ENCODE measurements at regions not wholly inside any gene's neighbourhood (a gene's known extent, or its start where the extent isn't known, plus 50 kb on each side); places are given as distances from the start of the nearest gene placed in this dataset.

- H3K4me1 Mint-ChIP-seq (ENCODE audit: low read depth): no peaks in the 10 kb centered on the region
- peaks cover 3% of the 10 kb centered on the region for H3K9me3 Mint-ChIP-seq
- H3K27ac Mint-ChIP-seq: no peak overlapping the region
- no peak for DNase-seq
- H3K36me3 Mint-ChIP-seq (ENCODE audit: low read depth): no peaks in the 10 kb centered on the region
- no peak overlapping the region for H3K4me3 Mint-ChIP-seq
- no peaks in the 10 kb centered on the region for H3K27me3 Mint-ChIP-seq
Measured at GRCh38 chr11:115944596-115944995, 440.4 kb upstream of the CADM1 start.

GRCh38 chr11:115942011-115942410 lies 437.8 kb upstream of the CADM1 start:
- Mint-ChIP-seq H3K36me3 (ENCODE audit: low read depth) (no peaks in the 10 kb centered on the region), H3K4me3 (no peak overlapping the region), H3K27me3 (no peaks in the 10 kb centered on the region), H3K4me1 (ENCODE audit: low read depth) (no peaks in the 10 kb centered on the region), H3K27ac (no peak overlapping the region), H3K9me3 (no peaks in the 10 kb centered on the region)
- DNase-seq: no peak

DNA sequence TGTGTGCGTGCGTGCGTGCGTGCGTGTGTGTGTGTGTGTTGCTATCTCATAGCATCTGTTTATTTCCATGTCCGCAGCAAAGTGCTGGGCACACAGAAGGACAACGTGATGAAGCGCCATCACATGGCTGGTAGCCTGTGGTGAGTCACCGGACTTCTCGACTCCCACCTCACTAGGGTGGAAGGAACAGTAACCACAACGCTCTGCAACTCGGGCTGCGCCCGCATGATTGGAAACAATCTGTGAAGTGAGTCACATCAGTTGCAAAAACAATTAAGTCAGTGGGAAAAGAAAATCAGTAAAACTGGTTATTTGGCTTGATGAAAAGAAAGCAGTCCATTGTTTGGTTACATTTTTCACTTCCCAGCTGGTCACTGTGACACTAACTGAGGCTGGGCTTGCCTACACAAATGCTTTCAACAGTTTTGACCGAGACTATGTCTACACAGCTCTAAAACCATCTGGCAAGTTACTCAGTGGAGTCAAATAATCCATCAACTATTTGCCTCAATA lies 437.3 kb upstream of the CADM1 start:
- DNase-seq: no peak
- no peak overlapping the region for H3K27ac Mint-ChIP-seq
- no peak overlapping the region for H3K4me3 Mint-ChIP-seq
- no peaks in the 10 kb centered on the region for H3K27me3 Mint-ChIP-seq
- H3K36me3 Mint-ChIP-seq (ENCODE audit: low read depth): no peaks in the 10 kb centered on the region
- H3K9me3 Mint-ChIP-seq: no peaks in the 10 kb centered on the region
- H3K4me1 Mint-ChIP-seq (ENCODE audit: low read depth): no peaks in the 10 kb centered on the region

DNA sequence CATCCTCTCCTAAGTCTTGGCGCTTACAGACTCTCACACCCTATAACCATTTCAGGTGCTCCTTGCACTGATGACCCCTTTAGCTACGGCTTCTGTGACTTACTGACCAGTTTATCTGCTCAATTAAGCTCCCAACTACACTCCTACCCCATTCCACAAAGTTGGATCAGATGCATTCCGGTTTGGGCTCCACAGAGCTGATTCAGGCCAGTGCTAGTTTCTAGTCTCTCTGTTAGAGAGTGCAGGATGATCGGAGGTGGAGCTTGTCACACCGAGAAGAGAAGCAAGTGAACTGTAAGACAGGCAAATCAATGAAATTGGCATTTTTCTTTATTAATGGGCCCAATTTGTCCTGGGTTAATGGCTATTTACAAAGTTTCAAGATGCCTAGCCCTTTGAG lies 436.8 kb upstream of the CADM1 start:
- H3K36me3 Mint-ChIP-seq (ENCODE audit: low read depth): no peaks in the 10 kb centered on the region
- H3K27me3 Mint-ChIP-seq: no peaks in the 10 kb centered on the region
- no peak overlapping the region for H3K4me3 Mint-ChIP-seq
- no peak for DNase-seq
- H3K27ac Mint-ChIP-seq: no peak overlapping the region
- no peaks in the 10 kb centered on the region for H3K4me1 Mint-ChIP-seq (ENCODE audit: low read depth)
- no peaks in the 10 kb centered on the region for H3K9me3 Mint-ChIP-seq

DNA sequence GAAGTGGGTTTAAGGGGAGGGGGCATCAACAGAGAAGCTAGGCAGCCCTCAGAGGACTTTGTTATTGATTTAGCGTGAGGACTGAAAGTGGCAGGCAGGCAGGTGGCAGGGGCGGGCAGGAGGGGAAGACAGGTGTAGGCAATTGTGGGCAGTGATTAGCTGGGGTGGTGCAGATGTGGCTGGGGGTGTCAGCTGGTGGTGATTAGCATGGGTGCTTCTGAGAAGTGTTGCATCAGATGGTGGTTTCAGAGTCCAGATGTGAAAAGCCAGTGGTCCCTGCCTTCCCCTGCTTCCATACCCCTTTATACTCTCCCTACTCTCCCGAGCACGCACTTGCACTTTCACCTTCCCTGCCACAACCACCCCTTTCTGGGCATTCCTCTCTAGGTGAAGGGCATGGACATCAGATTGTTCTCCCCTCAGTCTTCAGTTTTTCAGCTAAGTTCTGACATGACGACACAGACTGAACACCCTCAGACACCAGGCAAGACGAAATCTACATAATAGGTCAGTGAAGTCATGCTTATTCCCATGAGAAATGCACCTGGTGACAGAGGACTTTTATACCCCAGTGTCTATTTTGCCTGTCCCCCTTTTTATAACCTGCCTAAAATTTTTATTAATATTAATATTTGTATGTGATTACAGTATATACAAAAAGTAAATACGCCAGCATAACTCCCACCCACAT lies 435.7 kb upstream of the CADM1 start:
- H3K9me3 Mint-ChIP-seq: no peaks in the 10 kb centered on the region
- H3K4me3 Mint-ChIP-seq: no peak overlapping the region
- H3K27me3 Mint-ChIP-seq: no peaks in the 10 kb centered on the region
- H3K27ac Mint-ChIP-seq: no peak overlapping the region
- DNase-seq: no peak
- no peaks in the 10 kb centered on the region for H3K4me1 Mint-ChIP-seq (ENCODE audit: low read depth)
- no peaks in the 10 kb centered on the region for H3K36me3 Mint-ChIP-seq (ENCODE audit: low read depth)

DNA sequence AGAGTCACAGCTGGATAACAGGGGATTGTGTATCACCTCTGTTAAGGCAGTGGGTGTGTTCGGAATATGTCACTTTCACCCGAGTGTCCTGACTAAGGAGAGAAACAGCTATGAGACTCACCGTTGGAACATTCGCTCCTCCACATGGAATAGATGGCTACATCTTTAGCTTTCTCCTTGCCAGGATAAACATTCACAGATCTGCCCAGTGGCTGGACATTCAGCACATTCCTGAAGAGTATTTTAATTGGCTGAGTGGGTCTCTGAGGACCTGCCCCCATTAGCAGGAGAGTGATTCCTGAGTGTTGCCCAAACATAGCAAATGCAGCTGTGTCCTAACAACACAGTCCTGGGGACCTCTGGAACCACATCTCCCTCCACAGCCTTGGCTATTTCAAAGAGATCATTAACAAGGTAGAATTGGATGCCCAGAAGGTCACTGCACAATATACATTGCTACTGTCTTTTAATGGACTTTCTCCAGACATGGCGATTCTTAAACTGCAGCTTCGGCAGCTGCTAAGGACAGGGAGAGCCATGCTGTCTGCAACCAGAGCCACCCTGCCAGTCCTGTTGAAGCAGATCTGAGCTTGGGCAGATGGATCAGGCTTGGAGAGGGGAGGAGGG lies 435.0 kb upstream of the CADM1 start:
- Mint-ChIP-seq H3K27ac (no peak overlapping the region), H3K27me3 (no peaks in the 10 kb centered on the region), H3K4me3 (no peak overlapping the region), H3K9me3 (no peaks in the 10 kb centered on the region), H3K36me3 (ENCODE audit: low read depth) (no peaks in the 10 kb centered on the region), H3K4me1 (ENCODE audit: low read depth) (no peaks in the 10 kb centered on the region)
- no peak for DNase-seq

DNA sequence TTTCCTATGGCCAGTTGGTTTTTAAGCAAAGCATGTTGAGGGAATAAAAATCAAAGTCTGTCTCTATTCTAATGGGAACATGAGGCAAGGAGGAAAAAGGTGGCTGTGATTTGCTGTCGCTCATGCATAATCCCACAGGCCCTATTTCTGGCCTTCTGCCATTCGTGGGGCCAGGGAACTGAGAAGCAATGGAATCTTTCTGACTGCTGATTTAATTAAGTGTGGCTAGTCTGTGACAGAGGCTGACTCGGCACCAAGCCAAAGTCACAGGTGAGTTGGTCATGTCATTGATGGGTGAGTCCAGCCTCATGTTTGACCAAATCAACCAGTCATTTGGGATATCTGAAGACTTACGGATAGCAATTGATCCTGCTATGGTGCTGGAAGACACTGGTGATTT lies 429.3 kb upstream of the CADM1 start:
- Mint-ChIP-seq H3K4me3 (no peak overlapping the region), H3K4me1 (ENCODE audit: low read depth) (no peaks in the 10 kb centered on the region), H3K9me3 (no peaks in the 10 kb centered on the region), H3K27me3 (no peaks in the 10 kb centered on the region), H3K36me3 (ENCODE audit: low read depth) (no peaks in the 10 kb centered on the region), H3K27ac (no peak overlapping the region)
- no peak for DNase-seq

- DNase-seq: no peak
- Mint-ChIP-seq H3K27ac (no peak overlapping the region), H3K27me3 (peaks cover 7% of the 10 kb centered on the region), H3K36me3 (ENCODE audit: low read depth) (no peaks in the 10 kb centered on the region), H3K4me1 (ENCODE audit: low read depth) (no peaks in the 10 kb centered on the region), H3K4me3 (no peak overlapping the region), H3K9me3 (no peaks in the 10 kb centered on the region)
Measured at GRCh38 chr11:115931548-115932083, 427.4 kb upstream of the CADM1 start.

- Mint-ChIP-seq H3K27me3 (peaks cover 10% of the 10 kb centered on the region), H3K4me1 (ENCODE audit: low read depth) (peaks cover 3% of the 10 kb centered on the region), H3K9me3 (peaks cover 4% of the 10 kb centered on the region), H3K36me3 (ENCODE audit: low read depth) (no peaks in the 10 kb centered on the region), H3K4me3 (no peak overlapping the region), H3K27ac (no peak overlapping the region)
- DNase-seq: no peak
Measured at GRCh38 chr11:115930886-115931547, 426.8 kb upstream of the CADM1 start.

- Mint-ChIP-seq H3K9me3 (peaks cover 4% of the 10 kb centered on the region), H3K27ac (no peak overlapping the region), H3K36me3 (ENCODE audit: low read depth) (no peaks in the 10 kb centered on the region), H3K27me3 (peaks cover 10% of the 10 kb centered on the region), H3K4me1 (ENCODE audit: low read depth) (peaks cover 9% of the 10 kb centered on the region), H3K4me3 (no peak overlapping the region)
- no peak for DNase-seq
Measured at GRCh38 chr11:115930291-115930690, 426.1 kb upstream of the CADM1 start.

DNA sequence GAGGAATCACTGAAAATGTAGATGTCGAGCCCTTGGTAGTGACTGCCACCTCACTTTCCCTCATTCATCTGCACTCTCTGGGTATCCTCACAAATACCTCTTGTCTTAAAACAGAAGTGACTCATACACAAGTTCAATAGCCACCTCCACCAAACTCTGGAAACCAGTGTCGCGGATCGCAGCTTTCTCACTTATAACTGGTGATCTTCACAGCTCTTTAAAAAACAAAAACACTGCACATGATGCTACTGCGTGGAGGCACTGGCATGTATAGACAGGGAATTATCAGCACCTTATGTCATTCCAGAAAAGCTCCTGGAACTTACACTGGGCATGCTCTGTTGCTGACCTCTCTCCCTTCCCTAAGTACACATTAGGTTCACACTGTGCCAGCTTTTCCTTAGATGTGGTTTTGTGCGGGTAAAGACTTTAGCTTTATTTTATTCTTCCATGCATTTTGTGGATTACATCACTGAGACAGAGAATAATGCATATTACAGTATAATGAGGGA lies 425.5 kb upstream of the CADM1 start:
- Mint-ChIP-seq H3K4me1 (ENCODE audit: low read depth) (peaks cover 13% of the 10 kb centered on the region), H3K4me3 (no peak overlapping the region), H3K27me3 (peaks cover 10% of the 10 kb centered on the region), H3K9me3 (peaks cover 4% of the 10 kb centered on the region), H3K36me3 (ENCODE audit: low read depth) (no peaks in the 10 kb centered on the region), H3K27ac (no peak overlapping the region)
- DNase-seq: no peak

DNA sequence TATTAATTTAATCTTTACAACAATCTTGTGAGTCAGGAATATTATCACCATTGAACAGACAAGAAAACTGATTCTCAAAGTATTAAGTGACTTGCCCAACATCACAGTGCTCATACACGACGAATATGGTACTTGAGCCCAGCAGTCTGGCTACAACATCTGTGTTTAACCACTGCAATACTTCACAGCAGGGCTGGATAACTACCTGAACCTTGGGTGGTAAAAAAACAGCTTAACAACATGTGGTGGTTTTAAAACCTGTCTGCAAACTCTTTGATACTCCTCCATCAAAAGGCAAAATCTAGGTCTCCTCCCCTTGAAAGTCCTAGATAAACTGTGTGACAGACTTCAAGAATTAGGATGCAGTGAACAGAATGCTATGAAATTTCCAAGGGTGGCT lies 424.6 kb upstream of the CADM1 start:
- peaks cover 4% of the 10 kb centered on the region for H3K9me3 Mint-ChIP-seq
- H3K27ac Mint-ChIP-seq: no peak overlapping the region
- peaks cover 10% of the 10 kb centered on the region for H3K27me3 Mint-ChIP-seq
- DNase-seq: no peak
- H3K4me1 Mint-ChIP-seq (ENCODE audit: low read depth): peaks cover 15% of the 10 kb centered on the region
- H3K4me3 Mint-ChIP-seq: no peak overlapping the region
- H3K36me3 Mint-ChIP-seq (ENCODE audit: low read depth): no peaks in the 10 kb centered on the region

DNA sequence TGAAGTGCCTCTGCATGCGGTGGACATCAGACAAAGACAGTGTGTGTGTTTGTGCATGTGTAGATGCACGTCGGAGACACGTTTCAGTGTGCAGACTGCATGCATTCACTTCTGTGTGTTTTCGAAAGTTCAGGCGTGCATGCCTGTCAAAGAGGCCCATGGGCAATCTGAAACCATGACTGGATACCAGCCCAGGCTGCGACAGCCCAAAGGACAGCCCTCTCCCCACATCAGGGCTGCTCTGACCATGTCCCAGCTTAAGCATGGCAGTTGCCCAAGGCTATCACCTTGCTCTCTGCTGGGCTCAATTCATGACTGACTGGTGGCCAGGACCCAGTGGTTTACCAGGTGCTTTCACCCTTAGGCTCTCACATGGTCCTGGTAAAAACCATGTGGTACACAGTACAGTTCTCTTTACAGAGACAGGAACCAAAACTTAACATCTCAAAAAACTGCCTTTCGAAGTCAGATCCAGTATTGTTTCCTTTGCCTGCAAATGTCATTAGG lies 423.7 kb upstream of the CADM1 start:
- Mint-ChIP-seq H3K27me3 (peaks cover 14% of the 10 kb centered on the region), H3K36me3 (ENCODE audit: low read depth) (no peaks in the 10 kb centered on the region), H3K27ac (no peak overlapping the region), H3K4me1 (ENCODE audit: low read depth) (peaks cover 15% of the 10 kb centered on the region), H3K4me3 (no peak overlapping the region), H3K9me3 (peaks cover 8% of the 10 kb centered on the region)
- no peak for DNase-seq

DNA sequence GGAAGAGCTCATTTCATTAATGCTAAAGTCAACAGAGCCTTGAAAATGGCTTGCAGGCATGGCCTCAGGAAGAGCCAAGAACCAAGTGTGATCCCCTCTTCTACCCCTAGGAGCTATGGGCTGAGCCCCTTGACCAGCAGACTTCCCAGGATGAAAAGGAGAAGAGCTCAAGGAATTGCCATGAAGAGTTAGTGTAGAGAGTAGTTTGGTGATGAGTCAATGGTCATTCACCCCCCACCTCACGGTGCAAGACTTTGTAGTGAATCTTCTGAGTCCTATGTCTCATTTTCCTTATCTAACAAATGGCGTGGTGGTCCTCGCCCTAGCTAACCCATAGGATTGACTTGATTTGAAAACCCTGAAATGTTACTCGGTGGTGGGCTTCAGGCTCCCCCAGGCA lies 422.4 kb upstream of the CADM1 start:
- Mint-ChIP-seq H3K4me1 (ENCODE audit: low read depth) (peaks cover 15% of the 10 kb centered on the region), H3K9me3 (peaks cover 8% of the 10 kb centered on the region), H3K27ac (no peak overlapping the region), H3K36me3 (ENCODE audit: low read depth) (no peaks in the 10 kb centered on the region), H3K27me3 (peaks cover 23% of the 10 kb centered on the region), H3K4me3 (no peak overlapping the region)
- DNase-seq: no peak

Measured in activated T-cell treated with anti-CD3 and anti-CD28 coated beads, Interleukin-2, amount 50 U/mL, for 24 hours (primary cell).